Limb (tissue), 2 donors: ENCODE measurements at regions not wholly inside any gene's neighbourhood (a gene's known extent, or its start where the extent isn't known, plus 50 kb on each side); places are given as distances from the start of the nearest gene placed in this dataset.
A peak's percentile ranks its signal among the peaks of the same experiment; 100 is the strongest.

Experiments
- DNase-seq, 2 donors: peaks; one replicate each; pipeline ENCODE4 v3.0.0-alpha.2; 2016; ENCODE audit errors: extremely low spot score in 2 of 2

GRCh38 chr5:126184474-126184873 is 238.7 kb upstream of the GRAMD2B start:
- no peak for DNase-seq

GRCh38 chr5:126186210-126186609 is 237.0 kb upstream of the GRAMD2B start:
- no peak for DNase-seq

- no peak for DNase-seq
Measured at GRCh38 chr5:126188804-126189203, 234.4 kb upstream of the GRAMD2B start.

- no peak for DNase-seq
Measured at GRCh38 chr5:126189231-126189630, 234.0 kb upstream of the GRAMD2B start.

GRCh38 chr5:126189862-126190261 is 233.3 kb upstream of the GRAMD2B start:
- DNase-seq: no peak

GRCh38 chr5:126192226-126192625 is 231.0 kb upstream of the GRAMD2B start:
- DNase-seq: no peak

GRCh38 chr5:126195410-126196100 is 227.7 kb upstream of the GRAMD2B start:
- no peak for DNase-seq

GRCh38 chr5:126198531-126198930 is 224.7 kb upstream of the GRAMD2B start:
- DNase-seq: peak in 1 of 2 donors; percentile 29

GRCh38 chr5:126199467-126199866 is 223.7 kb upstream of the GRAMD2B start:
- no peak for DNase-seq

GRCh38 chr5:126208691-126209090 is 214.5 kb upstream of the GRAMD2B start:
- no peak for DNase-seq

- no peak for DNase-seq
Measured at GRCh38 chr5:126210955-126211354, 212.3 kb upstream of the GRAMD2B start.

- no peak for DNase-seq
Measured at GRCh38 chr5:126219616-126220015, 203.6 kb upstream of the GRAMD2B start.

- no peak for DNase-seq
Measured at GRCh38 chr5:126220725-126221124, 202.5 kb upstream of the GRAMD2B start.

GRCh38 chr5:126228934-126229333 is 194.3 kb upstream of the GRAMD2B start:
- no peak for DNase-seq

GRCh38 chr5:126233256-126233655 is 190.0 kb upstream of the GRAMD2B start:
- DNase-seq: peak in 1 of 2 donors; percentile 6

GRCh38 chr5:126234563-126235195 is 188.5 kb upstream of the GRAMD2B start:
- peak in 1 of 2 donors; percentile 6 for DNase-seq

GRCh38 chr5:126235628-126236027 is 187.6 kb upstream of the GRAMD2B start:
- no peak for DNase-seq

- no peak for DNase-seq
Measured at GRCh38 chr5:126236994-126237393, 186.2 kb upstream of the GRAMD2B start.

GRCh38 chr5:126248611-126249010 is 174.6 kb upstream of the GRAMD2B start:
- DNase-seq: no peak

GRCh38 chr5:126251024-126251423 is 172.2 kb upstream of the GRAMD2B start:
- DNase-seq: no peak

GRCh38 chr5:126253406-126253805 is 169.8 kb upstream of the GRAMD2B start:
- DNase-seq: no peak

GRCh38 chr5:126263591-126264184 is 159.5 kb upstream of the GRAMD2B start:
- no peak for DNase-seq

- no peak for DNase-seq
Measured at GRCh38 chr5:126265917-126266316, 157.3 kb upstream of the GRAMD2B start.
